ENCODE measurements at regions not wholly inside any gene's neighbourhood (a gene's known extent, or its start where the extent isn't known, plus 50 kb on each side); places are given as distances from the start of the nearest gene placed in this dataset.

GRCh38 chr21:28624626-28625025 is 368.1 kb downstream of the LTN1 start:
- in situ Hi-C loops (cut with MboI; ENCODE audit: low sequenced_read_pairs, unreplicated experiment): no loop called here
- no peak for TF ChIP-seq CTCF (IDR thresholded peaks at IDR 0.05; ENCODE audit: borderline replicate concordance, control extremely low read depth, extremely low read depth, insufficient read depth, missing control alignments)
- no peak for DNase-seq (ENCODE audit: low spot score)

- DNase-seq (ENCODE audit: low spot score): no peak
- in situ Hi-C loops (cut with MboI; ENCODE audit: low sequenced_read_pairs, unreplicated experiment): no loop called here
- TF ChIP-seq CTCF (IDR thresholded peaks at IDR 0.05; ENCODE audit: borderline replicate concordance, control extremely low read depth, extremely low read depth, insufficient read depth, missing control alignments): no peak
These were observed 375.4 kb downstream of the LTN1 start for GRCh38 chr21:28617300-28617699.

- DNase-seq (ENCODE audit: low spot score): no peak
- TF ChIP-seq CTCF (IDR thresholded peaks at IDR 0.05; ENCODE audit: borderline replicate concordance, control extremely low read depth, extremely low read depth, insufficient read depth, missing control alignments): no peak
These were observed 377.4 kb downstream of the LTN1 start for GRCh38 chr21:28615276-28615675.

GRCh38 chr21:28614791-28615190 is 377.9 kb downstream of the LTN1 start:
- in situ Hi-C loops (cut with MboI; ENCODE audit: low sequenced_read_pairs, unreplicated experiment): no loop called here
- no peak for DNase-seq (ENCODE audit: low spot score)
- no peak for TF ChIP-seq CTCF (IDR thresholded peaks at IDR 0.05; ENCODE audit: borderline replicate concordance, control extremely low read depth, extremely low read depth, insufficient read depth, missing control alignments)

More at GRCh38 chr21:28615276-28615675, 377.4 kb downstream of the LTN1 start:
- in situ Hi-C loops (cut with MboI; ENCODE audit: low sequenced_read_pairs, unreplicated experiment): no loop called here

- in situ Hi-C loops (cut with MboI; ENCODE audit: low sequenced_read_pairs, unreplicated experiment): no loop called here
- no peak for TF ChIP-seq CTCF (IDR thresholded peaks at IDR 0.05; ENCODE audit: borderline replicate concordance, control extremely low read depth, extremely low read depth, insufficient read depth, missing control alignments)
- no peak for DNase-seq (ENCODE audit: low spot score)
These were observed 384.0 kb downstream of the LTN1 start for GRCh38 chr21:28608646-28609045.

- DNase-seq (ENCODE audit: low spot score): no peak
- in situ Hi-C loops (cut with MboI; ENCODE audit: low sequenced_read_pairs, unreplicated experiment): no loop called here
- no peak for TF ChIP-seq CTCF (IDR thresholded peaks at IDR 0.05; ENCODE audit: borderline replicate concordance, control extremely low read depth, extremely low read depth, insufficient read depth, missing control alignments)
These were observed 385.1 kb downstream of the LTN1 start for GRCh38 chr21:28607545-28607944.
